ENCODE measurements at regions not wholly inside any gene's neighbourhood (a gene's known extent, or its start where the extent isn't known, plus 50 kb on each side); places are given as distances from the start of the nearest gene placed in this dataset.

DNA sequence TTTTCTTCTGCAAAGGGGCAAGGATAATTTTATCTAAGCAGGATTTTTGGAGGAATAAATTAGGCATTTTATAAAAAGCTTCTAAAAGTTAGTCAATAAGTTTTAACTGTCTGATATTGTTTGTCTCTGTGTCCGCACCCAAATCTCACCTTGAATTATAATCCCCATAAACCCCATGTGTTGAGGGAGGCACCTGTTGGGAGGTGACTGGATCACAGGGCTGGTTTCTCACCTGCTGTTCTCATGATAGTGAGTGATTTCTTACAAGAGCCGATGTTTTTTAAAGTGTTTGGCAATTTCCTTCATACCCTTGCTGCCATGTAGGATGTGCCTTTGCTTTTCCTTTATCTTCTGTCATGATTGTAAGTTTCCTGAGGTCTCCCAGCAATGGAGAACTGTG lies 481.4 kb downstream of the GBA3 start:
- TF ChIP-seq, protein P1, sequence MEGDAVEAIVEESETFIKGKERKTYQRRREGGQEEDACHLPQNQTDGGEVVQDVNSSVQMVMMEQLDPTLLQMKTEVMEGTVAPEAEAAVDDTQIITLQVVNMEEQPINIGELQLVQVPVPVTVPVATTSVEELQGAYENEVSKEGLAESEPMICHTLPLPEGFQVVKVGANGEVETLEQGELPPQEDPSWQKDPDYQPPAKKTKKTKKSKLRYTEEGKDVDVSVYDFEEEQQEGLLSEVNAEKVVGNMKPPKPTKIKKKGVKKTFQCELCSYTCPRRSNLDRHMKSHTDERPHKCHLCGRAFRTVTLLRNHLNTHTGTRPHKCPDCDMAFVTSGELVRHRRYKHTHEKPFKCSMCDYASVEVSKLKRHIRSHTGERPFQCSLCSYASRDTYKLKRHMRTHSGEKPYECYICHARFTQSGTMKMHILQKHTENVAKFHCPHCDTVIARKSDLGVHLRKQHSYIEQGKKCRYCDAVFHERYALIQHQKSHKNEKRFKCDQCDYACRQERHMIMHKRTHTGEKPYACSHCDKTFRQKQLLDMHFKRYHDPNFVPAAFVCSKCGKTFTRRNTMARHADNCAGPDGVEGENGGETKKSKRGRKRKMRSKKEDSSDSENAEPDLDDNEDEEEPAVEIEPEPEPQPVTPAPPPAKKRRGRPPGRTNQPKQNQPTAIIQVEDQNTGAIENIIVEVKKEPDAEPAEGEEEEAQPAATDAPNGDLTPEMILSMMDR (IDR thresholded peaks at IDR 0.05) = no peak
- TF ChIP-seq POLR2A (IDR thresholded peaks at IDR 0.05) = no peak
- TF ChIP-seq POLR2AphosphoS5 (IDR thresholded peaks at IDR 0.05) = no peak
